Activated B cell treated with CpG ODN at 0.5 μM for 24 hours (primary cell): ENCODE measurements at regions not wholly inside any gene's neighbourhood (a gene's known extent, or its start where the extent isn't known, plus 50 kb on each side); places are given as distances from the start of the nearest gene placed in this dataset.

Experiments used
- ATAC-seq: fragments of 200-7000 bp; cut with Tn5 transposase; one replicate; pipeline ENCODE4 v1.10.0; 2021; ENCODE audit warnings: low read depth, mild to moderate bottlenecking, moderate library complexity
- CTCF ChIA-PET: fragments of 350-600 bp; sonication (Branson Sonifier 250); formaldehyde crosslinking; loops from one replicate; lab custom pipeline; 2021; ENCODE audit warnings: antibody characterized with exemption; lab: Charles Lee
- POLR2A ChIA-PET: fragments of 350-600 bp; sonication (Branson Sonifier 250); formaldehyde crosslinking; loops from one replicate; lab custom pipeline; 2021; ENCODE audit warnings: antibody characterized with exemption; lab: Charles Lee
- DNase-seq: peaks from one replicate; pipeline ENCODE4 v3.0.0; 2022
- H3K27ac Mint-ChIP-seq: one replicate; pipeline ENCODE4 v1.8.0; 2020; ENCODE audit warnings: mixed read lengths
- H3K27me3 Mint-ChIP-seq: one replicate; pipeline ENCODE4 v1.8.0; 2021; ENCODE audit warnings: mixed read lengths
- H3K36me3 Mint-ChIP-seq: one replicate; pipeline ENCODE4 v1.8.0; 2021; ENCODE audit warnings: low read depth, mixed read lengths
- H3K4me1 Mint-ChIP-seq: one replicate; pipeline ENCODE4 v1.8.0; 2021; ENCODE audit warnings: mixed read lengths
- H3K4me3 Mint-ChIP-seq: one replicate; pipeline ENCODE4 v1.8.0; 2020; ENCODE audit warnings: mild to moderate bottlenecking, mixed read lengths
- H3K9me3 Mint-ChIP-seq: one replicate; pipeline ENCODE4 v1.8.0; 2020; ENCODE audit warnings: mixed read lengths
- intact Hi-C: fragments of 100-400 bp; cut with micrococcal nuclease; formaldehyde crosslinking; loops from one replicate; pipeline ENCODE4 v1.15.1; 2024
- TF ChIP-seq, protein P1 (sequence below): fragments of 200-600 bp; IDR thresholded peaks from one replicate; pipeline ENCODE4 v1.8.0; 2022; ENCODE audit warnings: antibody characterized with exemption, mild to moderate bottlenecking

DNA sequence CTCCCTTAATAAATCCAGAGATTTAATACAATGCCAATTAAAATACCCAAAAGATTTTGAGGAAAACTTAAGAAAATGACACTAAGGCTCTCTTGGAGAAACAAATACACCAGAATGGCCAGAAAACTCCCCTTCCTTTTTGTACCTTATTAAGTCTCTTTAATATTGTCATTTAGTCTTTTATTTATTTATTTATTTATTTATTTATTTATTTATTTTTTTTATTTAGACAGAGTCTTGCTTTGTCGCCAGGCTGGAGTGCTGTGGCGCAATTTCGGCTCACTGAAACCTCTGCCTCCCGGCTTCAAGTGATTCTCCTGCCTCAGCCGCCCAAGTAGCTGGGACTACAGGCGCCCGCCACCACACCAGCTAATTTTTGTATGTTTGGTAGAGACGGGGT, 210.6 kb downstream of the DACT1 start:
- Mint-ChIP-seq H3K36me3 (no peaks in the 10 kb centered on the region), H3K27ac (no peak overlapping the region), H3K4me3 (no peak overlapping the region), H3K27me3 (no peaks in the 10 kb centered on the region), H3K4me1 (no peaks in the 10 kb centered on the region), H3K9me3 (no peaks in the 10 kb centered on the region)
- DNase-seq = no peak
- intact Hi-C loops = no loop called here
- TF ChIP-seq, protein P1, sequence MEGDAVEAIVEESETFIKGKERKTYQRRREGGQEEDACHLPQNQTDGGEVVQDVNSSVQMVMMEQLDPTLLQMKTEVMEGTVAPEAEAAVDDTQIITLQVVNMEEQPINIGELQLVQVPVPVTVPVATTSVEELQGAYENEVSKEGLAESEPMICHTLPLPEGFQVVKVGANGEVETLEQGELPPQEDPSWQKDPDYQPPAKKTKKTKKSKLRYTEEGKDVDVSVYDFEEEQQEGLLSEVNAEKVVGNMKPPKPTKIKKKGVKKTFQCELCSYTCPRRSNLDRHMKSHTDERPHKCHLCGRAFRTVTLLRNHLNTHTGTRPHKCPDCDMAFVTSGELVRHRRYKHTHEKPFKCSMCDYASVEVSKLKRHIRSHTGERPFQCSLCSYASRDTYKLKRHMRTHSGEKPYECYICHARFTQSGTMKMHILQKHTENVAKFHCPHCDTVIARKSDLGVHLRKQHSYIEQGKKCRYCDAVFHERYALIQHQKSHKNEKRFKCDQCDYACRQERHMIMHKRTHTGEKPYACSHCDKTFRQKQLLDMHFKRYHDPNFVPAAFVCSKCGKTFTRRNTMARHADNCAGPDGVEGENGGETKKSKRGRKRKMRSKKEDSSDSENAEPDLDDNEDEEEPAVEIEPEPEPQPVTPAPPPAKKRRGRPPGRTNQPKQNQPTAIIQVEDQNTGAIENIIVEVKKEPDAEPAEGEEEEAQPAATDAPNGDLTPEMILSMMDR = no peak
- ChIA-PET CTCF (no interaction called here), POLR2A (no interaction called here)
- ATAC-seq = no peak

DNA sequence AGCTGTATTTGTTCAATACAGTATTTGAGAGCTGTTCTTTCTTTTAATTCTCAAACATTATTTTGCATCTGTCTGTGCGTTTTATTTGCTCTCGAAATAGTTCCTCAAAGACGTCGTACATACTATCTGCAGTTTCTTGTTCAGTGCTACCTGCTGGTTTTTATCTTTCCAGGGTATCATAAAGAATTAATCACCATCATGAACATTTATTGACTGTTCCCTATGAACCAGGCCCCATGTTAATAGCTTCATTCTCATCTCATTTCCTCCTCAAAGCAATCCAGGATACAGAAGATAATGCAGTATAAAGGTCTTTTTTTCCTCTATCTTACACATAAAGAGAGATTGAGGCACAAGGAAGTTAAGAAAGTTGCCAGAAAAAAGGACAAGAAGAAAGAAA, 211.8 kb downstream of the DACT1 start:
- no peaks in the 10 kb centered on the region for H3K27me3 Mint-ChIP-seq
- intact Hi-C loops = no loop called here
- DNase-seq (no peak), ATAC-seq (no peak)
- CTCF ChIA-PET = no interaction called here
- H3K9me3 Mint-ChIP-seq = no peaks in the 10 kb centered on the region
- H3K4me1 Mint-ChIP-seq = no peaks in the 10 kb centered on the region
- no peak overlapping the region for H3K4me3 Mint-ChIP-seq
- H3K27ac Mint-ChIP-seq = no peak overlapping the region
- H3K36me3 Mint-ChIP-seq = no peaks in the 10 kb centered on the region
- TF ChIP-seq, protein P1 = no peak
- POLR2A ChIA-PET = no interaction called here

DNA sequence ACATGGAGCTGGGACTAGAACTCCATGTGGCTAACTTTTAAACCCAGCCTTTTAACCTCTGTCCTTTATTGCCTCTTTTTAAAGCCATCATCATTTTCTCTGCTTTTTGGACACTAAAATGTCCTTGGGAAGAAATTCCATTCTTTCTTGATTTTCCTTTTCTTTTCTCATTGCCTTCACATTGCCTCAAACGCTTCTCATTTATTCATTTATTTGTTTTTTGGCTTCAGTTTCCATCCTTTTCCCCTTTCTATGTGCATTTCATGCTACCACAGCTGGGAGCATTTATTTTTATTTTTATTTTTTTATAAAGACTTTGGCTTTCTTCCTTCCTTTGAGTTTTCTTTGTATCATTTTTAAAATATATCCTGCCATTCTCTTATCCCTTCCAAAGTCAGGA, 212.2 kb downstream of the DACT1 start:
- no peaks in the 10 kb centered on the region for H3K36me3 Mint-ChIP-seq
- H3K4me3 Mint-ChIP-seq = no peak overlapping the region
- H3K4me1 Mint-ChIP-seq = no peaks in the 10 kb centered on the region
- H3K27ac Mint-ChIP-seq = no peak overlapping the region
- no peak for ATAC-seq
- H3K27me3 Mint-ChIP-seq = no peaks in the 10 kb centered on the region
- no peak for DNase-seq
- ChIA-PET POLR2A (no interaction called here), CTCF (no interaction called here)
- TF ChIP-seq, protein P1 = no peak
- H3K9me3 Mint-ChIP-seq = no peaks in the 10 kb centered on the region
- intact Hi-C loops = no loop called here

DNA sequence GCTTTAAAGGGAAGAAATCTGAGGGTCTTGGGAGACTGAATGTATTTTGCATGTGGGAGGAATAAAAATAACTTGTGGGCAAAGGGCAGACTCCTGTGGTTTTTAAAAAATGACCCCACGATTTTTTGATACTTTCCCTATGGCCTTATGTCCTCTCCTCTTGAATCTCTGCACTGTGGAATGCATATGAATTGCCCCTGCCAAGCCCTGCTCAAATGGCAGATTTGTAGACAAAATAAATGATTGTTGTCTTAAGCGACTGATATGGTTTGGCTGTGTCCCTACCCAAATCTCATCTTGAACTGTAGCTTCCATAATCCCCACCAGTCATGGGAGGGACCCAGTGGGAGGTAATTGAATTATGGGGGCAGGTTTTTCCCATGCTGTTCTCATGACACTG, 223.8 kb downstream of the DACT1 start:
- no peak for ATAC-seq
- intact Hi-C loops = no loop called here
- Mint-ChIP-seq H3K4me1 (no peaks in the 10 kb centered on the region), H3K27me3 (no peaks in the 10 kb centered on the region), H3K4me3 (no peak overlapping the region), H3K36me3 (no peaks in the 10 kb centered on the region), H3K27ac (no peak overlapping the region), H3K9me3 (peaks cover 17% of the 10 kb centered on the region)
- TF ChIP-seq, protein P1 = no peak
- no peak for DNase-seq
- CTCF ChIA-PET = no interaction called here
- POLR2A ChIA-PET = no interaction called here

DNA sequence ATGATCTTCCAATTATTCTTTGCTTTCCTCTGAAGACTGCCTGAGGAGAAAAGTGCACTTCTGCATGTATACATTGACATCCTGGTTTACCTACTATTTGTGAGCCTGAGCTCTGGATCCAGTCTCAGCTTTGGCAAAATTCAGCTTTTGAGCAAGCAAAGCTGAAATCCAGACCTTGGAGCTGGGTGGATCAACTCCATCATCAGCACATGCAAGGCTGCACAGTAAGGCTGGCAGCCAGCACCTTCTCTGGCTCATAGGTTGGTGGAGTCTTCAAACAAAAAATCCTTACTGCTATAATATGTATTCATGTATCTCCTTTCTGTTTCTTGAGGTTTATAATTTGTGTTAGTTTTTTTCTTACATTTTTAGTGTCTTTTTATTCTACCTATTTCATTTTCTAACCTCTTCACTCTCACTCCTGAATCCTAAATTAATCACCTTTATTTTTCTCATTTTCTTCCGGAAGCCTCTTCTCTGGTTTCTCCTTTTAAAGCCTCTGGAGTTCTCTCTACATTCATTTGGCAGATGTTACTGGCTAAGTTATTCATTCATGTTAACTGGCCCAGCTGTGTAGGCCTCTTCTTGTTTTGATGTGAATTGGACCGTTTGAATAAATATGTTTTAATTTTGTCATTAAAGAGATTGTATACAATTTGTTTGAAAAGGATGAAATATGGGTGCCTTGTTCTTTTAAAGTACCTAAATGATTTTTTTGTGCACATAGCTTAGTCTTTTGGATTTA, 224.8 kb downstream of the DACT1 start:
- TF ChIP-seq, protein P1 = no peak

More for the DNA sequence above, 224.8 kb downstream of the DACT1 start:
- no peaks in the 10 kb centered on the region for H3K36me3 Mint-ChIP-seq
- no peaks in the 10 kb centered on the region for H3K27me3 Mint-ChIP-seq
- no peak overlapping the region for H3K27ac Mint-ChIP-seq
- DNase-seq (no peak), ATAC-seq (no peak)
- POLR2A ChIA-PET = no interaction called here
- CTCF ChIA-PET = no interaction called here
- H3K4me1 Mint-ChIP-seq = no peaks in the 10 kb centered on the region
- H3K4me3 Mint-ChIP-seq = no peak overlapping the region
- intact Hi-C loops = no loop called here
- H3K9me3 Mint-ChIP-seq = peaks cover 17% of the 10 kb centered on the region
